SK-N-MC (cell line): ENCODE measurements at regions not wholly inside any gene's neighbourhood (a gene's known extent, or its start where the extent isn't known, plus 50 kb on each side); places are given as distances from the start of the nearest gene placed in this dataset.

Experiments used
- EZH2 ChIP-seq: fragments of 200-600 bp; sonication (generic); IDR thresholded peaks from one replicate; pipeline ENCODE4 v1.6.1; 2017; ENCODE audit warnings: antibody characterized with exemption
- FOXP2 ChIP-seq: optimal IDR thresholded peaks from 2 replicates; pipeline ENCODE3; 2011; ENCODE audit warnings: mild to moderate bottlenecking, moderate library complexity; ENCODE audit not compliant: insufficient read depth; ENCODE audit errors: extremely low read length, control extremely low read depth
- POLR2AphosphoS5 ChIP-seq: IDR thresholded peaks from 2 replicates; pipeline ENCODE4 v1.6.1; 2012; ENCODE audit warnings: mild to moderate bottlenecking, low read depth, low read length, borderline replicate concordance

- TF ChIP-seq POLR2AphosphoS5 = no peak
- no peak for TF ChIP-seq EZH2
- no peak for TF ChIP-seq FOXP2
Observed at GRCh38 chr19:28075229-28075628, 1137.7 kb downstream of the UQCRFS1 start.
